Choroid plexus epithelial cell (primary cell): ENCODE measurements at regions not wholly inside any gene's neighbourhood (a gene's known extent, or its start where the extent isn't known, plus 50 kb on each side); places are given as distances from the start of the nearest gene placed in this dataset.

Experiments
- DNase-seq: peaks from one replicate; pipeline ENCODE4 v3.0.0-alpha.2; 2010; ENCODE audit warnings: low read depth
- H3K4me3 ChIP-seq: 2 replicates; pipeline ENCODE4 v1.5.1; 2011; ENCODE audit warnings: low read depth, mild to moderate bottlenecking, control low read depth, low read length, moderate library complexity
- TF ChIP-seq, protein P1 (sequence below): conservative IDR thresholded peaks from 2 replicates; pipeline ENCODE4 v1.5.1; 2011; ENCODE audit warnings: low read depth, mild to moderate bottlenecking, control low read depth, inconsistent platforms, low read length, moderate library complexity

DNA sequence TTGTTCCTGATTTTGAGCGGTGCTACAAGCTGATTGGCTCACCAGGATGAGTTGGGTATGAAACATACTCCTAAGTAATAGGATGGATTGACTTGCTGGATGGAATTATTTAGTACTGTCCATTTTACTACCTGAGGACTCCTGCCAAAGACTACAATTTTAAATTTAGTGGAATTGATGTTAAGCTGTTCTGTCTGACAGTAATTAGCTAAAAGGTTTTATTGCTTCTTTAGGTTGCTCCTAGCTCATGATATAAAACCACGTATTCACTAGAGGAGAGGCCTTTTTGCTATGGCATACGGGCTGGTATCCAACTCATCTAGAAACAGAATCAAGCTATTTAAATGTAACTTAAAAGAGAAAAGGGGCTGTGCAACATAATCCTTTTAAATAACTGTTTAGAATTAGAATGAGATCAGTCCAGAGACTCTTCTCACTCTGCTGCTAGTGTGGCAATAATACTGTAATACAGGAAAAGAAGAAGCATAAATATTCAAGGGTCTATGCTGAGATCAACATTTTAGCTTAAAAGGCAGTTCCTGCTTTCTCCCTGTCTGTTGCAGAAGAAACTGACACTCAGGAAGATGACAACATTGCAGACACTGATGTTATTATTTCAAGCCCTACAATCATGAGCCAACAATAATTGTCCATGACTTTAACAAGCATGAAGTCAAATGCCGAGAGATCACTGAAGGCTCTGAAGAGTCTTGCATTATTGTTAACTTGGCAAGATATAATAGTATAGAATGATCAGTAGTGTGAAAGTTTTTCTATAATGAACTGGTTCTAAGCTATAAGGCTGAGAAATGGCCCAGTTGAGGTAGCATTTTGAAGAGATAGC lies 258.7 kb upstream of the ADGRL4 start:
- no peak for DNase-seq
- H3K4me3 ChIP-seq = no peak overlapping the region
- TF ChIP-seq, protein P1, sequence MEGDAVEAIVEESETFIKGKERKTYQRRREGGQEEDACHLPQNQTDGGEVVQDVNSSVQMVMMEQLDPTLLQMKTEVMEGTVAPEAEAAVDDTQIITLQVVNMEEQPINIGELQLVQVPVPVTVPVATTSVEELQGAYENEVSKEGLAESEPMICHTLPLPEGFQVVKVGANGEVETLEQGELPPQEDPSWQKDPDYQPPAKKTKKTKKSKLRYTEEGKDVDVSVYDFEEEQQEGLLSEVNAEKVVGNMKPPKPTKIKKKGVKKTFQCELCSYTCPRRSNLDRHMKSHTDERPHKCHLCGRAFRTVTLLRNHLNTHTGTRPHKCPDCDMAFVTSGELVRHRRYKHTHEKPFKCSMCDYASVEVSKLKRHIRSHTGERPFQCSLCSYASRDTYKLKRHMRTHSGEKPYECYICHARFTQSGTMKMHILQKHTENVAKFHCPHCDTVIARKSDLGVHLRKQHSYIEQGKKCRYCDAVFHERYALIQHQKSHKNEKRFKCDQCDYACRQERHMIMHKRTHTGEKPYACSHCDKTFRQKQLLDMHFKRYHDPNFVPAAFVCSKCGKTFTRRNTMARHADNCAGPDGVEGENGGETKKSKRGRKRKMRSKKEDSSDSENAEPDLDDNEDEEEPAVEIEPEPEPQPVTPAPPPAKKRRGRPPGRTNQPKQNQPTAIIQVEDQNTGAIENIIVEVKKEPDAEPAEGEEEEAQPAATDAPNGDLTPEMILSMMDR = no peak

DNA sequence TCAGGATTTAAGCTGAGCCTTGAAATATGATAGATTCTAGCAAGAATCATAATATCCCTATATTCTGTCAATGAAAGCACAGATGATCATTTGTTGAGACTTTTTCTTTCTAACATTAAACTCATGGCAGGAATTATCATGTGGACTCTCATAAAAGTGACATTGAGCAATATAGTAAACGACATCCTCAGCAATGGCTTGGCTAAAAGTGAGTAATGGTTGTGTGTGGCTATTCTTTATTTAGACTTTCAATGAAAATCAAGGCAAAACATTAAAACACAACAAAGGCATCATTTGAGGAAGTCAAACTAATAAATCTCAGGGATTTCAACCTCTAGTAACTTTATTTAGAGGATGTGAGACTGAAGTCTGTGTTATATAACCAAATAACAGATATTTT lies 257.8 kb upstream of the ADGRL4 start:
- DNase-seq = no peak
- TF ChIP-seq, protein P1 = no peak
- no peak overlapping the region for H3K4me3 ChIP-seq

- TF ChIP-seq, protein P1 = no peak
- peak; percentile 28 for DNase-seq
These were observed 256.3 kb upstream of the ADGRL4 start for GRCh38 chr1:79262745-79263258.

DNA sequence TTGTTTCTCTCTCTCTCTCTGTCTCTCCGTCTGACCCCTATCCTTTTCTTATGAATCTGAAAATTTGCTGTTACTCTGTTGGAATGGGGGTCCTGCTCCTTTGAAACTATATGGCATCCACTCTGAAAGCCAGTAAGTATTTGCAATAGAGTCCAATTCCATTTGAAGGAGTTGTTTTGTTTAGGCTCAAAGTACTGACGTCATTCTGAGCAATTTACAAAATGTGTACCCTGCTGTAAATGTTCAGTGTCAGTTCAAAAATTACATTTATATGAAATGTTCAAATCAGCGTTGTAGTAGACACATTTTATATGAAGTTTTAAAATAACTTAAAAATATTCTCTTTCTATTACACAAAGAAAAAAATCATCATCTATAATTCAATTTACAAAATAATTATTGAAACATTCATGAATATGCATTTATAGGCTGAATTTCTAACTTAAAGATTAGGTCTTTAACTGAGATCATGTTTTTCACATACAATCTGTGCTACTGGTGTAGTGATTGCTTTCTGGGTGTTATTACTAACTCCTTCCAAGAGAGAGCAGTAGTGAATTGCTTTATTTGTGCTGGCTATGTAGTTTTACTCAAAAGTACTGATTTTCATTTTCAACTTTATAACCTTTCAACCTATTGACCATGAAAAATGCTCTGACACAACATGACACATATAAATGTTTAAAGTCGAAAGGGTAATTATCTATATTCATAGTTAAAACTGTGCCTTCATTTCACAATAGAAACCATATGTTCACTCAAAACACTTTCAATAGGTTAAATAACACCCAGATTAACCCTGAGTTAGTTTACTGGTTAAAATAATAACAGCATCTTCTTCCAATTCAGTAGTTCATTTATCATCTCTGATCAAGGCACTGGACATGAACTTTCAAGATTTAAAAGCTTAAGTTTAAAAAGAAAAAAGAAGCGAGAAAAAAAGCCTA lies 253.1 kb upstream of the ADGRL4 start:
- TF ChIP-seq, protein P1 = peak; percentile 65
- peak; percentile 72 for DNase-seq

More at GRCh38 chr1:79262745-79263258, 256.3 kb upstream of the ADGRL4 start:
- H3K4me3 ChIP-seq = no peak overlapping the region

DNA sequence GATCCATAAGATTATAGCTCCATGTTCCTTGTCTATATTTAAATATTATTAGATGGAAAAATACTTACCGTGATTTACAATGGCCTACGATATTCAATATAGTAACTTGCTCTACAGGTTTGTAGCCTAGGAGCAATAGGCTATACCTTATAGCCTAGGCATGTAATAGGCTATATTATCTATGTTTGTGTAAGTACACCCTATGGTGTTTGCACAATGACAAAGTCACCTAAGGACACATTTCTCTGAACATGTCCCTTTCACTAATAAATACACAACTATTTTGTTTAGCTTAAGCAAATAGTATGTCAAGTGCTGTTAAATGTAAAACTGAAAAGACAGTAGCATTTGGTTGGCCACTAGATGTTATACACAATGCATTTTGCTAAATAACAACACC lies 248.9 kb upstream of the ADGRL4 start:
- no peak for DNase-seq
- TF ChIP-seq, protein P1 = no peak
- H3K4me3 ChIP-seq = no peak overlapping the region

More for the DNA sequence above, 253.1 kb upstream of the ADGRL4 start:
- no peak overlapping the region for H3K4me3 ChIP-seq

DNA sequence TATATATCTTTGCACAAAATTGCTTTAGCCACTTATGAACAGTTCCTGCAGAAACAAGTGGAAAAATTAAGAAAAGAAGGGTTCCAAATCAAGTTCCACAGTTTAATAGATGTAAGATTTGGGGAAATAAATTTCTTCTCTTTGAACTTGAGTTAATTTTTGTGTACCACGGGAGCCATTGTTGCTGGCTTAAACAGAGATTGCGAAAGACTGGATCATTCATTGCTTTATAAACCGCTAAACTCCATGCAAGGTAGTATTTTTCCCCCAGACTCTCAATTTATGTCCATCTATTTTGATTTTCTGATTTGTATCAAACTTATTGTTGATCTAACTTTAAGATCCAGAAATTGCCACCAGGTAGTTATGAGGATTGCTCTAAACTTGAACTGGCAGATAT lies 246.1 kb upstream of the ADGRL4 start:
- TF ChIP-seq, protein P1 = no peak
- H3K4me3 ChIP-seq = no peak overlapping the region
- DNase-seq = no peak
